ENCODE measurements at regions not wholly inside any gene's neighbourhood (a gene's known extent, or its start where the extent isn't known, plus 50 kb on each side); places are given as distances from the start of the nearest gene placed in this dataset.

GRCh38 chr4:100722133-100722532, 204.3 kb upstream of the EMCN start:
- Histone ChIP-seq H3K9me3 (ENCODE audit: control insufficient read depth, insufficient read depth, low read depth, low read length) (no peaks in the 10 kb centered on the region), H3K27ac (ENCODE audit: extremely low read depth, low read depth, low read length) (no peak overlapping the region), H3K4me3 (ENCODE audit: low read depth, low read length) (no peak overlapping the region), H3K4me1 (ENCODE audit: control insufficient read depth, insufficient read depth, low read length) (no peaks in the 10 kb centered on the region), H3K36me3 (ENCODE audit: control insufficient read depth in 2 of 2, insufficient read depth in 1 of 2, low read length in 2 of 2) (no peaks in the 10 kb centered on the region)
- TF ChIP-seq TCF7L2 (IDR thresholded peaks at IDR 0.05; ENCODE audit: borderline replicate concordance, low read depth, low read length) (no peak), ZNF169 (tag by site-specific recombination; IDR thresholded peaks at IDR 0.05) (no peak), ZNF433 (tag by site-specific recombination; IDR thresholded peaks at IDR 0.05; ENCODE audit: low read depth) (no peak), ZBTB26 (tag by site-specific recombination; optimal IDR thresholded peaks at IDR 0.05) (no peak), ZBTB1 (tag by site-specific recombination; IDR thresholded peaks at IDR 0.05) (no peak), ZNF621 (tag by site-specific recombination; IDR thresholded peaks at IDR 0.05) (no peak), REST (tag by site-specific recombination; IDR thresholded peaks at IDR 0.05) (no peak), ZNF704 (tag by site-specific recombination; IDR thresholded peaks at IDR 0.05) (no peak), REPIN1 (tag by site-specific recombination; IDR thresholded peaks at IDR 0.05; ENCODE audit: low read depth) (no peak)
- ChIA-PET POLR2A (no interaction called here), CTCF (no interaction called here)

- H3K36me3 ChIP-seq (ENCODE audit: control insufficient read depth in 2 of 2, insufficient read depth in 1 of 2, low read length in 2 of 2), result no peaks in the 10 kb centered on the region
- H3K4me1 ChIP-seq (ENCODE audit: control insufficient read depth, insufficient read depth, low read length), result no peaks in the 10 kb centered on the region
- ChIA-PET POLR2A (no interaction called here), CTCF (no interaction called here)
- no peak overlapping the region for H3K4me3 ChIP-seq (ENCODE audit: low read depth, low read length)
- no peak overlapping the region for H3K27ac ChIP-seq (ENCODE audit: extremely low read depth, low read depth, low read length)
- H3K9me3 ChIP-seq (ENCODE audit: control insufficient read depth, insufficient read depth, low read depth, low read length), result no peaks in the 10 kb centered on the region
- no peak for TF ChIP-seq CTCF (tag by site-specific recombination; IDR thresholded peaks at IDR 0.05)
- TF ChIP-seq ZNF707 (tag by site-specific recombination; IDR thresholded peaks at IDR 0.05), result no peak
- no peak for TF ChIP-seq ZNF645 (tag by site-specific recombination; IDR thresholded peaks at IDR 0.05)
- no peak for TF ChIP-seq IKZF3 (tag by site-specific recombination; IDR thresholded peaks at IDR 0.05)
- TF ChIP-seq ZBTB49 (tag by site-specific recombination; IDR thresholded peaks at IDR 0.05; ENCODE audit: low read depth), result no peak
- no peak for TF ChIP-seq ZNF521 (tag by site-specific recombination; IDR thresholded peaks at IDR 0.05)
- TF ChIP-seq ZBTB11 (tag by site-specific recombination; conservative IDR thresholded peaks at IDR 0.05; ENCODE audit: low read depth), result no peak
- TF ChIP-seq ZNF514 (tag by site-specific recombination; IDR thresholded peaks at IDR 0.05), result no peak
- no peak for TF ChIP-seq ZNF544 (tag by site-specific recombination; IDR thresholded peaks at IDR 0.05)
- no peak for TF ChIP-seq ZEB2 (tag by site-specific recombination; IDR thresholded peaks at IDR 0.05)
- TF ChIP-seq ZNF24 (tag by site-specific recombination; IDR thresholded peaks at IDR 0.05), result no peak
- no peak for TF ChIP-seq ZSCAN30 (tag by site-specific recombination; IDR thresholded peaks at IDR 0.05)
These were observed 203.7 kb upstream of the EMCN start for GRCh38 chr4:100721490-100721889.

All from HEK293 (cell line).